SK-N-SH treated with all-trans-retinoic acid at 6 μM for 48 hours (cell line): ENCODE measurements at regions not wholly inside any gene's neighbourhood (a gene's known extent, or its start where the extent isn't known, plus 50 kb on each side); places are given as distances from the start of the nearest gene placed in this dataset.

Experiments
- ATAC-seq: fragments of 200-7000 bp; cut with Tn5 transposase; 3 replicates; pipeline ENCODE4 v1.9.1; 2020; ENCODE audit warnings: mild to moderate bottlenecking, moderate library complexity
- ARNTL ChIP-seq: fragments of 450-650 bp; formaldehyde crosslinking; IDR thresholded peaks from 2 replicates; pipeline ENCODE4 v1.5.0; 2020; ENCODE audit warnings: low read depth, mild to moderate bottlenecking, moderate library complexity, borderline replicate concordance
- BACH2 ChIP-seq: fragments of 250-450 bp; sonication (Bioruptor Pico); IDR thresholded peaks from 2 replicates; pipeline ENCODE4 v1.9.0; 2021; ENCODE audit warnings: mild to moderate bottlenecking, borderline replicate concordance
- CREB5 ChIP-seq: fragments of 250-450 bp; sonication (Bioruptor Pico); IDR thresholded peaks from 2 replicates; pipeline ENCODE4 v1.5.1; 2020; ENCODE audit warnings: low read depth, mild to moderate bottlenecking, moderate library complexity
- CSDC2 ChIP-seq: fragments of 250-450 bp; sonication (Bioruptor Pico); IDR thresholded peaks from 2 replicates; pipeline ENCODE4 v1.5.0; 2020; ENCODE audit warnings: mild to moderate bottlenecking, moderate library complexity
- CSRNP3 ChIP-seq: fragments of 250-450 bp; sonication (Bioruptor Pico); IDR thresholded peaks from 2 replicates; pipeline ENCODE4 v1.5.1; 2021; ENCODE audit warnings: mild to moderate bottlenecking, moderate library complexity
- ESRRG ChIP-seq: fragments of 250-450 bp; sonication (Bioruptor Pico); IDR thresholded peaks from 2 replicates; pipeline ENCODE4 v1.6.1; 2021; ENCODE audit warnings: mild to moderate bottlenecking
- GLIS3 ChIP-seq: fragments of 250-450 bp; sonication (Bioruptor Pico); IDR thresholded peaks from 2 replicates; pipeline ENCODE4 v1.5.0; 2020; ENCODE audit warnings: mild to moderate bottlenecking, moderate library complexity
- OSR1 ChIP-seq: fragments of 250-450 bp; sonication (Bioruptor Pico); IDR thresholded peaks from 2 replicates; pipeline ENCODE4 v1.8.0; 2022; ENCODE audit warnings: moderate library complexity, mild to moderate bottlenecking, inconsistent platforms
- PATZ1 ChIP-seq: fragments of 250-450 bp; sonication (Bioruptor Pico); IDR thresholded peaks from 2 replicates; pipeline ENCODE4 v1.8.0; 2020; ENCODE audit warnings: mild to moderate bottlenecking, moderate library complexity, borderline replicate concordance
- POU6F1 ChIP-seq: fragments of 250-450 bp; sonication (Bioruptor Pico); IDR thresholded peaks from 2 replicates; pipeline ENCODE4 v1.8.0; 2021; ENCODE audit warnings: low read depth, mild to moderate bottlenecking, moderate library complexity, borderline replicate concordance
- PPARA ChIP-seq: fragments of 250-450 bp; sonication (Bioruptor Pico); IDR thresholded peaks from 2 replicates; pipeline ENCODE4 v1.5.0; 2020; ENCODE audit warnings: mild to moderate bottlenecking, borderline replicate concordance
- SNAI2 ChIP-seq: fragments of 250-450 bp; sonication (Bioruptor Pico); IDR thresholded peaks from 2 replicates; pipeline ENCODE4 v1.5.0; 2020; ENCODE audit warnings: mild to moderate bottlenecking, moderate library complexity
- TCF4 ChIP-seq: fragments of 250-450 bp; sonication (Bioruptor Pico); IDR thresholded peaks from 2 replicates; pipeline ENCODE4 v1.8.0; 2021; ENCODE audit warnings: mild to moderate bottlenecking, moderate library complexity, borderline replicate concordance
- TOX ChIP-seq: fragments of 250-450 bp; sonication (Bioruptor Pico); IDR thresholded peaks from 2 replicates; pipeline ENCODE4 v1.8.0; 2021; ENCODE audit warnings: mild to moderate bottlenecking, moderate library complexity, borderline replicate concordance
- TSHZ2 ChIP-seq: fragments of 250-450 bp; sonication (Bioruptor Pico); IDR thresholded peaks from 2 replicates; pipeline ENCODE4 v1.5.0; 2020; ENCODE audit warnings: mild to moderate bottlenecking, moderate library complexity
- ZC3H10 ChIP-seq: fragments of 250-450 bp; sonication (Bioruptor Pico); IDR thresholded peaks from 2 replicates; pipeline ENCODE4 v1.5.1; 2021; ENCODE audit warnings: mild to moderate bottlenecking, moderate library complexity
- ZFP30 ChIP-seq: fragments of 450-650 bp; formaldehyde crosslinking; IDR thresholded peaks from 2 replicates; pipeline ENCODE4 v1.5.0; 2022; ENCODE audit warnings: mild to moderate bottlenecking, moderate library complexity
- ZNF565 ChIP-seq: fragments of 450-650 bp; formaldehyde crosslinking; conservative IDR thresholded peaks from 2 replicates; pipeline ENCODE4 v1.5.0; 2020; ENCODE audit warnings: low read depth, mild to moderate bottlenecking, moderate library complexity
- ZNF8 ChIP-seq: fragments of 450-650 bp; formaldehyde crosslinking; IDR thresholded peaks from 2 replicates; pipeline ENCODE4 v1.5.0; 2020; ENCODE audit warnings: mild to moderate bottlenecking, moderate library complexity

- TF ChIP-seq ZNF8 (no peak), SNAI2 (CRISPR knock-in tag) (no peak), CSRNP3 (CRISPR knock-in tag) (no peak), ZNF565 (CRISPR knock-in tag) (no peak), ZC3H10 (no peak)
- ATAC-seq = no peak
Observed at GRCh38 chr20:24870057-24870456, 79.0 kb upstream of the CST7 start.

GRCh38 chr20:24870881-24871280, 78.2 kb upstream of the CST7 start:
- TF ChIP-seq SNAI2 (CRISPR knock-in tag) = no peak
- no peak for TF ChIP-seq CSDC2 (CRISPR knock-in tag)
- no peak for TF ChIP-seq OSR1 (CRISPR knock-in tag)
- TF ChIP-seq TCF4 (CRISPR knock-in tag) = no peak
- TF ChIP-seq PPARA = no peak
- TF ChIP-seq CREB5 (CRISPR knock-in tag) = no peak
- TF ChIP-seq TOX = no peak
- TF ChIP-seq CSRNP3 (CRISPR knock-in tag) = no peak
- no peak for TF ChIP-seq PATZ1 (CRISPR knock-in tag)
- no peak for TF ChIP-seq ARNTL (CRISPR knock-in tag)
- TF ChIP-seq ZNF8 = no peak
- TF ChIP-seq ZNF565 (CRISPR knock-in tag) = no peak
- TF ChIP-seq BACH2 (CRISPR knock-in tag) = no peak
- TF ChIP-seq ESRRG = no peak
- TF ChIP-seq POU6F1 (CRISPR knock-in tag) = no peak
- no peak for TF ChIP-seq GLIS3 (CRISPR knock-in tag)
- TF ChIP-seq TSHZ2 (CRISPR knock-in tag) = no peak
- TF ChIP-seq ZFP30 (CRISPR knock-in tag) = no peak
- no peak for ATAC-seq

- no peak for ATAC-seq
- TF ChIP-seq TOX (no peak), BACH2 (CRISPR knock-in tag) (no peak), PATZ1 (CRISPR knock-in tag) (no peak), CSDC2 (CRISPR knock-in tag) (no peak)
- TF ChIP-seq, all 23 proteins: peak for 0
Observed at GRCh38 chr20:24871480-24872213, 77.4 kb upstream of the CST7 start.
